ENCODE measurements at regions not wholly inside any gene's neighbourhood (a gene's known extent, or its start where the extent isn't known, plus 50 kb on each side); places are given as distances from the start of the nearest gene placed in this dataset.
"Not testable (repeated sequence)": the region's sequence is repeated elsewhere in the genome, so short reads cannot be mapped to it uniquely, and the experiment has no call there.

GRCh38 chr16:22436823-22437652 lies 62.6 kb upstream of the CDR2 start:
- DNase-seq (ENCODE audit: extremely low read depth, low read depth), result not testable (repeated sequence)
- peak overlapping the region; percentile 62 for H3K4me3 ChIP-seq (replicated peaks; ENCODE audit: low read depth, low read length)

DNA sequence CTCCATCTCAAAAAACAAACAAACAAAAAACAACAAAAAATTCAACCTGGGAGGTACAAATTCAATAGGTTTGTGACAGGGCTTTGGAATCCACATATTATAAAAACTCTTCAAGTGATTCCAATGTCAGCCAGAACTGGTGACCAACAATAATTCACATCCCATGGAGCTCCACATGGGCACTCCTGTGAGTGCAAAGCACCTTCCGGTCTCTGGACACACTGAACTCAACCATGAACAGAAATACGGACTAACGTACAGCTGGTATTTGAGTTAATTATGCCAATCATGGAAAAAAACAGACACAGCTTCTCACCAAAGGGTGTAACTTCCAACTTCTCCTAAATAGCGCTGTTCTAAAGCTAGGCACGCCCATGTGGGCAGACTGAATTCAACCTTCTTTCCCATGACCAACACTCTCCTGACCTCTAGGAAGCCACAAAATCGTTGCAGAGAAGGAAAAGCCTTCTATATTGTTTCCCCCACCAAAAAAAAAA lies 62.0 kb upstream of the CDR2 start:
- H3K4me3 ChIP-seq (replicated peaks; ENCODE audit: low read depth, low read length), result peak overlapping the region; percentile 62
- not testable (repeated sequence) for DNase-seq (ENCODE audit: extremely low read depth, low read depth)

- H3K4me3 ChIP-seq (replicated peaks; ENCODE audit: low read depth, low read length); DNase-seq (ENCODE audit: extremely low read depth, low read depth): not testable (repeated sequence)
Observed at GRCh38 chr16:22431314-22431713, 56.9 kb upstream of the CDR2 start.

- TF ChIP-seq, protein P1, sequence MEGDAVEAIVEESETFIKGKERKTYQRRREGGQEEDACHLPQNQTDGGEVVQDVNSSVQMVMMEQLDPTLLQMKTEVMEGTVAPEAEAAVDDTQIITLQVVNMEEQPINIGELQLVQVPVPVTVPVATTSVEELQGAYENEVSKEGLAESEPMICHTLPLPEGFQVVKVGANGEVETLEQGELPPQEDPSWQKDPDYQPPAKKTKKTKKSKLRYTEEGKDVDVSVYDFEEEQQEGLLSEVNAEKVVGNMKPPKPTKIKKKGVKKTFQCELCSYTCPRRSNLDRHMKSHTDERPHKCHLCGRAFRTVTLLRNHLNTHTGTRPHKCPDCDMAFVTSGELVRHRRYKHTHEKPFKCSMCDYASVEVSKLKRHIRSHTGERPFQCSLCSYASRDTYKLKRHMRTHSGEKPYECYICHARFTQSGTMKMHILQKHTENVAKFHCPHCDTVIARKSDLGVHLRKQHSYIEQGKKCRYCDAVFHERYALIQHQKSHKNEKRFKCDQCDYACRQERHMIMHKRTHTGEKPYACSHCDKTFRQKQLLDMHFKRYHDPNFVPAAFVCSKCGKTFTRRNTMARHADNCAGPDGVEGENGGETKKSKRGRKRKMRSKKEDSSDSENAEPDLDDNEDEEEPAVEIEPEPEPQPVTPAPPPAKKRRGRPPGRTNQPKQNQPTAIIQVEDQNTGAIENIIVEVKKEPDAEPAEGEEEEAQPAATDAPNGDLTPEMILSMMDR (IDR thresholded peaks at IDR 0.05; ENCODE audit: low read depth, low read length, missing control alignments), result no peak
- no peak for DNase-seq (ENCODE audit: extremely low read depth, low read depth)
- no peak overlapping the region for H3K4me3 ChIP-seq (replicated peaks; ENCODE audit: low read depth, low read length)
Observed at GRCh38 chr16:22428654-22429053, 54.2 kb upstream of the CDR2 start.

DNA sequence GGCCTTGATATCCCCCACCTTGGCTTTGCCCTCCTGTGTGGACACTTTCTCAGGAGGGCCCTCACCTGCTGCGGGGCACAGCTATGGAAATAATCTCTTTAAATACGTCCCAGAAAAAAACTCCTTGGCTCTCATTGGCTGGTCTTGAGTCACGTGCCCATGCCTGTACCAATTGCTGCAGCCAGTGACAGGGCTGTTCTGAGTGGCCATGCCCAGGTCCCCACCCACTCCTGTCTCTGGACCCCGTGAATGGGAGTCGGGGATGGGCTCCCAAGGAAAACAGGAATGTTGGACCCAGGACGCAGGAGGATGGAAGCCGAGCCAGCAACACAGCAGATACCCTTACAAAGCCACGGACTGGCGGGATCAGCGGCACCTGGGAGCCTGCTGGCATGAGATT lies 53.1 kb upstream of the CDR2 start:
- no peak overlapping the region for H3K4me3 ChIP-seq (replicated peaks; ENCODE audit: low read depth, low read length)
- DNase-seq (ENCODE audit: extremely low read depth, low read depth), result no peak
- TF ChIP-seq, protein P1 (IDR thresholded peaks at IDR 0.05; ENCODE audit: low read depth, low read length, missing control alignments), result no peak

GRCh38 chr16:22425847-22426246 lies 51.4 kb upstream of the CDR2 start:
- no peak overlapping the region for H3K4me3 ChIP-seq (replicated peaks; ENCODE audit: low read depth, low read length)
- no peak for DNase-seq (ENCODE audit: extremely low read depth, low read depth)
- TF ChIP-seq, protein P1 (IDR thresholded peaks at IDR 0.05; ENCODE audit: low read depth, low read length, missing control alignments), result no peak

DNA sequence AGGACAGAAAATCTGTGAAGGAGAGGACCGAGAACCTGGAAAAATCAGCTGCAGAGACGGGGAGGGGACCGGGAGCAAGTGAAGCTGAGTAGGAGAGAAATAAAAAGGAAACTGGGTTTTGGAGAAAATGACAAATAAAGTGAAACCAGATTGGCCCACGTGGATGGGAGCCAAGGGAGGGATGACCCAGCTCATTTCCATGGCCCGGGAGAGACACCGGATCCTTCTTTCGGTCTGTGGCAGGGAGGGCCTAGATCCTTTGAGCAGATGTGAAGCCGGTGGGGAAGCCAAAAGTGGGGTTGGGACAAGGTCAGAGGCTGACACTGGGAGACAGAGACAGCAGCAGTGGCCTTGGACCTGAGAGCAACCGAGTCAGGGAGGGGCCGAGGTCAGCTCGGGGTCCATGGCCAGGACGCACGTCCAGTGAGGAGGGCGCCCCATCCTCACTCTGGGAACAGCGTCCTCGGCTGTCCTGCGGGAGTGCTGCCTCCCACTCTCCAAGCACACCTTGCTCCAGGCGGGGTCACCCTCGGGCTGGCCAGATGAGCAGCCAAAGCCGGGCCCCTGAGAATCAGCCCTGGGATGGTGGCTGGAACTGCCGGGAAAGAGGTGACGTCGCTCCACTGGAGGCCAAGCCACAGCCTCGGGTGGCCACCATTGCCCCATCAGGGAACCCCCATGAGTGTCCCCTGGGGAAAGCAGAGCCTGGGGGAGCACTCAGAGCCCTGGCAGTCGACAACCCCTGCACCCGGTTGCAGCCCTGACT lies 50.8 kb upstream of the CDR2 start:
- TF ChIP-seq, protein P1 (IDR thresholded peaks at IDR 0.05; ENCODE audit: low read depth, low read length, missing control alignments), result no peak
- DNase-seq (ENCODE audit: extremely low read depth, low read depth), result peak; percentile 78
- peak overlapping the region; percentile 28 for H3K4me3 ChIP-seq (replicated peaks; ENCODE audit: low read depth, low read length)

- DNase-seq (ENCODE audit: extremely low read depth, low read depth), result no peak
- H3K4me3 ChIP-seq (replicated peaks; ENCODE audit: low read depth, low read length), result peak overlapping the region; percentile 28
- TF ChIP-seq, protein P1 (IDR thresholded peaks at IDR 0.05; ENCODE audit: low read depth, low read length, missing control alignments), result no peak
Observed at GRCh38 chr16:22424161-22424937, 49.9 kb upstream of the CDR2 start.

All from HFF-Myc (cell line).